ENCODE measurements at regions not wholly inside any gene's neighbourhood (a gene's known extent, or its start where the extent isn't known, plus 50 kb on each side); places are given as distances from the start of the nearest gene placed in this dataset.

GRCh38 chr5:73351593-73351992 is 97.0 kb downstream of the FOXD1 start:
- ChIA-PET POLR2A (no interaction called here), CTCF (no interaction called here)
- H2AFZ ChIP-seq (ENCODE audit: low read depth, low read length) = no peak overlapping the region
- dilution Hi-C loops (cut with MboI; ENCODE audit: extremely low pct_ligation_motif_present, low sequenced_read_pairs) = no loop called here
- TF ChIP-seq EZH2 (IDR thresholded peaks at IDR 0.05; ENCODE audit: borderline replicate concordance, low read depth, low read length, severe bottlenecking) (no peak), JUN (IDR thresholded peaks at IDR 0.05; ENCODE audit: borderline replicate concordance, insufficient read depth, insufficient read length, low read depth) (no peak), POLR2A (IDR thresholded peaks at IDR 0.05; ENCODE audit: low read depth, low read length) (no peak), FOS (IDR thresholded peaks at IDR 0.05; ENCODE audit: borderline replicate concordance, insufficient read depth, low read length) (no peak), GATA2 (IDR thresholded peaks at IDR 0.05; ENCODE audit: insufficient read depth, insufficient read length, low read depth, low read length) (no peak), MYC (IDR thresholded peaks at IDR 0.05; ENCODE audit: low read depth, low read length) (no peak), POLR2AphosphoS5 (IDR thresholded peaks at IDR 0.05; ENCODE audit: insufficient read depth, low read depth, low read length) (no peak)
- TF ChIP-seq, protein P1, sequence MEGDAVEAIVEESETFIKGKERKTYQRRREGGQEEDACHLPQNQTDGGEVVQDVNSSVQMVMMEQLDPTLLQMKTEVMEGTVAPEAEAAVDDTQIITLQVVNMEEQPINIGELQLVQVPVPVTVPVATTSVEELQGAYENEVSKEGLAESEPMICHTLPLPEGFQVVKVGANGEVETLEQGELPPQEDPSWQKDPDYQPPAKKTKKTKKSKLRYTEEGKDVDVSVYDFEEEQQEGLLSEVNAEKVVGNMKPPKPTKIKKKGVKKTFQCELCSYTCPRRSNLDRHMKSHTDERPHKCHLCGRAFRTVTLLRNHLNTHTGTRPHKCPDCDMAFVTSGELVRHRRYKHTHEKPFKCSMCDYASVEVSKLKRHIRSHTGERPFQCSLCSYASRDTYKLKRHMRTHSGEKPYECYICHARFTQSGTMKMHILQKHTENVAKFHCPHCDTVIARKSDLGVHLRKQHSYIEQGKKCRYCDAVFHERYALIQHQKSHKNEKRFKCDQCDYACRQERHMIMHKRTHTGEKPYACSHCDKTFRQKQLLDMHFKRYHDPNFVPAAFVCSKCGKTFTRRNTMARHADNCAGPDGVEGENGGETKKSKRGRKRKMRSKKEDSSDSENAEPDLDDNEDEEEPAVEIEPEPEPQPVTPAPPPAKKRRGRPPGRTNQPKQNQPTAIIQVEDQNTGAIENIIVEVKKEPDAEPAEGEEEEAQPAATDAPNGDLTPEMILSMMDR (IDR thresholded peaks at IDR 0.05; ENCODE audit: extremely low read depth in 1 of 2, insufficient read depth in 1 of 2, low read depth in 1 of 2, low read length in 2 of 2) = no peak
- TF ChIP-seq, protein P2, sequence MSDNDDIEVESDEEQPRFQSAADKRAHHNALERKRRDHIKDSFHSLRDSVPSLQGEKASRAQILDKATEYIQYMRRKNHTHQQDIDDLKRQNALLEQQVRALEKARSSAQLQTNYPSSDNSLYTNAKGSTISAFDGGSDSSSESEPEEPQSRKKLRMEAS (IDR thresholded peaks at IDR 0.05; ENCODE audit: insufficient read depth, insufficient read length) = no peak
- H3K4me1 ChIP-seq (ENCODE audit: control insufficient read depth, extremely low read depth, insufficient read depth, low read length) = no peaks in the 10 kb centered on the region
- BruUV-seq (replicated peaks) = no TSS peak
- H3K79me2 ChIP-seq (ENCODE audit: control insufficient read depth, insufficient read depth, low read length) = no peaks in the 10 kb centered on the region
- FAIRE-seq (no peak), DNase-seq (ENCODE audit: low read depth, low spot score) (no peak)
- intact Hi-C loops (cut with micrococcal nuclease) = no loop called here
- no peak overlapping the region for H3K4me2 ChIP-seq (ENCODE audit: insufficient read depth, low read length)
- no peaks in the 10 kb centered on the region for H3K9me1 ChIP-seq (replicated peaks; ENCODE audit: control insufficient read depth, extremely low read depth, insufficient read depth, low read length)
- no peak overlapping the region for H3K9ac ChIP-seq (replicated peaks; ENCODE audit: extremely low read depth, insufficient read depth, low read length)
- H3K27me3 ChIP-seq (ENCODE audit: control insufficient read depth in 2 of 2, insufficient read depth in 2 of 2, low read length in 2 of 2) = peaks cover 34 to 86% of the 10 kb centered on the region in 2 experiments
- H4K20me1 ChIP-seq (replicated peaks; ENCODE audit: control insufficient read depth, extremely low read depth, insufficient read depth, low read length) = no peaks in the 10 kb centered on the region
- H3K4me3 ChIP-seq (replicated peaks in 1 of 3; ENCODE audit: insufficient read depth in 1 of 3, low read depth in 1 of 3, low read length in 3 of 3) = no peak overlapping the region
- no peaks in the 10 kb centered on the region for H3K36me3 ChIP-seq (ENCODE audit: control insufficient read depth in 2 of 2, extremely low read depth in 1 of 2, insufficient read depth in 2 of 2, low read length in 2 of 2)
- no peaks in the 10 kb centered on the region for H3K9me3 ChIP-seq (replicated peaks; ENCODE audit: control insufficient read depth, insufficient read depth, low read length)
- H3K27ac ChIP-seq (ENCODE audit: insufficient read depth, low read depth, low read length) = no peak overlapping the region
